NCI-H1694 treated with DMSO at 0.1 percent for 48 hours (cell line): ENCODE measurements at regions not wholly inside any gene's neighbourhood (a gene's known extent, or its start where the extent isn't known, plus 50 kb on each side); places are given as distances from the start of the nearest gene placed in this dataset.
"Not testable (repeated sequence)": the region's sequence is repeated elsewhere in the genome, so short reads cannot be mapped to it uniquely, and the experiment has no call there.

Experiments
- DNase-seq: peaks from one replicate; lab custom pipeline; 2025; lab: John Stamatoyannopoulos, UW

DNA sequence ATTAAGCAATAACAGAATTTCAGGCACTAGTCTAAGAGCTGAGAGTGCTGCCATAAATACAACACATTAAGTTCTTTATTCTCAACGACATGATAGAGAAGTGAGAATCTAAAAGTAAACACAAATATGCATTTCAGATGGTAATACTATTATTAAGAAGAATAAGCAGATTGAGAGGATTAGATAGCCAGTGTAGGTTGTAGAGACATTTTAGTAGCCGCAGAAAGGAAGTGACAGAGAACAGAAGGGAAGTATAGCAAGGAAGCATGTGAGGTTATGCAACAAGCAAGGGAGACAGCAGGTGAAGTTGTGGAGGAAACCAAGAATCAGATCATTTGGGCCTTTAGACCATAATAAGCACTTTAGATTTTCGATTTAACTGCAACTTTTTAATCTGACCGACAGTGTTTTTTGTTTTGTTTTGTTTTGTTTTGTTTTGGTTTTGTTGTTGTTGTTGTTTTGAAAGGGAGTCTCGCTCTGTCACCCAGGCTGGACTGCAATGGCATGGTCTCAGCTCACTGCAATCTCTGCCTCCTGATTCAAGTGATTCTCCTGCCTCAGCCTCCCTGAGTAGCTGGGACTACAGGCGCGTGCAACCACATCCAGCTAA is 737.0 kb upstream of the ADGRB3 start:
- DNase-seq: no peak

DNA sequence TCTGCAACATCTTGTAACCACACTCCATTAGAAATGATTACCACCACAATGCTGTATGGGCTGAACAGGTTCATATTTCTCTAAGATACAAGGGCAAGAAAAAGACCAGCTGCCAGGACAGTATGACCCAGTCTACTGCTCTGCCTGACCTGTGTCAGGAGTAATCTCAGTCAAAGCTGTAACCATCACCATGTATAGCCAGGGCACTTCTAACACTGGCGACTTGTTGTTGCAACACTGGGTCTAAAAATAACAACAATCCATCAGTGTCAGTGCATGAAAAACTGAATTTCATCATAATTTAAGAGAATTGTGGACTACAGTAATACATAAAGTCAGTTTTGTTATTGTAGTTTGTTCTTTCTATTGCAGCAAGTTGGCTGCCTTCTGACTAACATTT is 738.6 kb upstream of the ADGRB3 start:
- DNase-seq: no peak

GRCh38 chr6:67889682-67889995 is 745.4 kb upstream of the ADGRB3 start:
- no peak for DNase-seq

GRCh38 chr6:67888886-67889681 is 746.0 kb upstream of the ADGRB3 start:
- DNase-seq: no peak

- no peak for DNase-seq
Observed at GRCh38 chr6:67888546-67888885, 746.6 kb upstream of the ADGRB3 start.

GRCh38 chr6:67887747-67888545 is 747.1 kb upstream of the ADGRB3 start:
- DNase-seq: no peak

DNA sequence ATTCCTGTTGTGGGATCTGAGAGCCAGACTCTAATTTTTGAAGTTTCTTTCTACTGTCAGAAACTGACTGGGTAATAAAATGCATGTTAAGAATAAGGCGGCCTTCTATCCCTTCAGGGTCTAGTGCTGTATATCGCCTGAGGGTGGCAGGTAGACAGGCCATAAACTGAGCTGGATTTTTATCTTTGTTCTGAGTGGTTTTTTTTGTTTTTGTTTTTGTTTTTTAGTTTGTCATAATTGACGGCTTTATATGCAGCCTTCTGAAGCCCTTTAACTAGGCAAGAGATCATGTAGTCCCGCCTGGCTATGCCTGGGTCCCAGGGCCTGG is 747.7 kb upstream of the ADGRB3 start:
- no peak for DNase-seq

DNA sequence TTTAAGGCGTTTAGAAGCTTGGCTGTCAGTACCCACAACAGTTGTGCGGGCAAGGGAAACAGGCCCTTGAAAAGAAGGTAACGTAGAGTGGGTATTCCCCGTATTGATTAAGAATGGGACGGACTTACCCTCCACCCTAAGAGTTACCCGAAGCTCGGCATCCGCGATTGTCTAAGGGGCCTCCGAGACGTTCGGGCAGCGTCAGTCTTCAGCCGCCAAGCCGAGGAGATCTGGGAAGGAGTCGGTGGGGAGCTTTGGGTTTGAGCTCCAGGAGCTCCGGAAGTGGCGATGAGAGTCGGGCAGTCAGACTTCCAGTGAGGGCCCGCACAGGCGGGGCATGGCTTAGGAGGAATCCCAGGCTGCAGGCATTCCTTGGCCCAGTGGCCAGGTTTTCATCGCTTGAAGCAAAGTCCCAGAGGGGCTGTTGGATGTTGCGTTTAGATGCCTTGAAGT is 748.2 kb upstream of the ADGRB3 start:
- DNase-seq: no peak

DNA sequence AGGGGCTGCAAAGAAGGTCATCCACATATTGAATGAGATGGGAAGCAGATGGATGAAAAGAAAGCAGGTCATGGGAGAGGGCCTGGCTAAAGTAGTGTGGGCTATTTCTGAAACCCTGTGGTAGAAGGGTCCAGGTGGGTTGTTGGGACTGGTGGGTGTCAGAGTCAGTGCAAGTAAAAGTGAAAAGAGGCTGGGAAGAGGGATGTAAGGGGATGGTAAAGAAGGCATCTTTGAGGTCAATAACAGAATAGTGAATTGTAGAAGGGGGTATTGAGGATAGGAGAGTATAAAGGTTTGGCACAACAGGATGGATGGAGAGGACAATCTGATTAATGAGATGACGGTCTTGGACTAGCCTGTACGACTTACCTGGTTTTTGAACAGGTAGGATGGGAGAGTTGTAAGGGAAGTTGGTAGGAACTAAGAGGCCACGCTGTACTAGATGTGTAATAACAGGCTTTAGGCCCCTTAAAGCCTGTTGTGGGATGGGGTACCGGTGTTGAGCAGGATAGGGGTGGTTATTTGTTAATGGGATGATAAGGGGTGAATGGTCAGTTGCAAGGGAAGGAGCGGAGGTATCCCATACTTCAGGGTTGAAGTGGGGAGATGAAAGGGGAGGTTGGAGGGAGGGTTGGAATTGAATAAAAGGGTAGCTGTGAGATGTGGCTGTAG is 748.9 kb upstream of the ADGRB3 start:
- no peak for DNase-seq

DNA sequence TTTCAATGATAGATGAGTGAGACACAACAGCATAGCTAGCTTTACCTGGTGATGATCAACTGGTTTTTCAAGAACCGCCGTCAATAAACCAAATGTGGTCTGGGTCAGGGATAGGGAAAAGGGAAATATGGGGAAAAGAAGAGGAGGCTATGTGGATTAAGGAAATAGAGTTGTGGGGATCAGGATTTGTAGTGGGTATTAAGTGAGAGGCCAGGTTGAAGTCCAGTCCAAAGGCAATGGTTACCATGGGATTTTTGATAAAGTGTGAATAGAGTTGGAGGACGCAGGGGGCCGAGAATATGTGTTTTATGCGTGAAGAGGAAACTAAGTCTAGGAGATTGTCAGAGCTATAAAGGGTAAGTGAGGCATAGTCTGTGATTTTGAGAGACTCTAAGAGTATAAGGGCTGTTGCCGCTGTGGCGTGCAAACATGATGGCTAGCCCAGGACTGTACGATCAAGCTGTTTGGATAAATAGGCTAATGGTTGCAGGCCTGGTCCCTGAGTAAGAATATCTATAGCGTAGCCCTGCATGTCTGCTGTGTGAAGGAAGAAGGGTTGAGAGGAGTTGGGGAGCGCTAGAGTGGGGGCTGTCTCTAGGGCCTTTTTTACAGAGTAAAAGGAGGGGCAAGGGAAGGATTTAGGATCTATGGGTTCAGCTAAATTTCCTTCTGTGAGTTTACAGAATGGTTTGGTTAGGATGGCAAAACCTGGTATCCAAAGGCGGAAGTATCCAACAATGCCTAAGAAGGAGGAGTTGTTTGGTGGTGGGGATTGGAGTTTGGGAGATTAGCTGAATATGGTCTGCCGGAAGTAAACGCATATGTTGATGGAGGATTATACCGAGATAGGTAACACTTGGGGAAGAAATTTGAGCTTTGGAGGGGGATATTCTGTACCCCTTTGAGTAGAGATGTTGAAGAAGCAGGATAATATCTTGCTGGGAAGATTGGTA is 749.7 kb upstream of the ADGRB3 start:
- no peak for DNase-seq

DNA sequence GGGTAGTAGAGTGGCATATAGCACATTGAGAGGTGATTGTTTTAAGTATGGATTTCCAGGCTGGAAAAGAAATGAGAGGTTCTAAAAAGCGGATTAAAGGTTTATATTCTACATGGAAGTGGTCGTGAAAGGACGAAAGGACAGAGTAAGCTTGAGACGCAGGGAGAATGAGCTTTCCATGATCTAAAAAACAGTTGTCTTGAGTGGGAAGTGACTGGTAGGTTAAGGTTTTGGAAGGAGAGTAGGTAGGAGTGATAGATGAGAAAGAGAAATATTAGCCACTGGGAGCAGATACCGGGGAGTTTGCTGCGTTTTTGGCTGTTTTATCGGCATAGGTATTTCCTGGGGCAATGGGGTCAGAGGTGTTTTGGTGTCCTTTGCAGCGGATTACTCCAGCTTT is 750.6 kb upstream of the ADGRB3 start:
- no peak for DNase-seq

GRCh38 chr6:67883500-67884366 is 751.3 kb upstream of the ADGRB3 start:
- no peak for DNase-seq

- DNase-seq: no peak
Observed at GRCh38 chr6:67882436-67883311, 752.4 kb upstream of the ADGRB3 start.

DNA sequence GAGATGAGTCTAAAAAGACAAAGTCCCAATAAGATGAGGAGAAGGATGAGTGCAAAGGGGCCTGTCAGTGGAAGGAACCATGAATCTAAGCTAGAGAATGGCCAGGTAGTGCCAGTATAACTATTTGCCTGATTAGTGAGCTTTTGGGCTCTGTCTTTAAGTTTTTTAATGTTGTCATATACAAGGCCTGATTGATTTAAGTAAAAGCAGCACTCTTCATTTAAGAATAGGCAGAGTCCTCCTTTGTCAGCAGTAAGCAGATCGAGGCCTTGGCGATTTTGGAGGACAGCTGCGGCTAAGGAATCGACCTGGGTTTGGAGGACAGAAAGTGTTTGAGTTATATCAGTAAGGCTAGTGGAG is 753.4 kb upstream of the ADGRB3 start:
- DNase-seq: no peak

GRCh38 chr6:67880939-67881705 is 754.0 kb upstream of the ADGRB3 start:
- no peak for DNase-seq

DNA sequence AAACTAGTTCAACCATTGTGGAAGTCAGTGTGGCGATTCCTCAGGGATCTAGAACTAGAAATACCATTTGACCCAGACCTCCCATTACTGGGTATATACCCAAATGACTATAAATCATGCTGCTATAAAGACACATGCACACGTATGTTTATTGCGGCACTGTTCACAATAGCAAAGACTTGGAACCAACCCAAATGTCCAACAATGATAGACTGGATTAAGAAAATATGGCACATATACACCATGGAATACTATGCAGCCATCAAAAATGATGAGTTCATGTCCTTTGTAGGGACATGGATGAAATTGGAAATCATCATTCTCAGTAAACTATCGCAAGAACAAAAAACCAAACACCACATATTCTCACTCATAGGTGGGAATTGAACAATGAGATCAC is 754.7 kb upstream of the ADGRB3 start:
- DNase-seq: not testable (repeated sequence)

- DNase-seq: not testable (repeated sequence)
Observed at GRCh38 chr6:67879928-67880327, 755.2 kb upstream of the ADGRB3 start.

GRCh38 chr6:67879105-67879904 is 755.8 kb upstream of the ADGRB3 start:
- not testable (repeated sequence) for DNase-seq
